ENCODE measurements at regions not wholly inside any gene's neighbourhood (a gene's known extent, or its start where the extent isn't known, plus 50 kb on each side); places are given as distances from the start of the nearest gene placed in this dataset.

GRCh38 chr3:104452697-104453096 lies 914.0 kb upstream of the ALCAM start:
- Mint-ChIP-seq H3K9me3 (no peaks in the 10 kb centered on the region), H3K4me1 (no peaks in the 10 kb centered on the region), H3K27me3 (no peaks in the 10 kb centered on the region), H3K27ac (no peak overlapping the region), H3K4me3 (no peak overlapping the region), H3K36me3 (no peaks in the 10 kb centered on the region)
- DNase-seq = no peak

GRCh38 chr3:104458657-104459056 lies 908.1 kb upstream of the ALCAM start:
- Mint-ChIP-seq H3K4me3 (no peak overlapping the region), H3K9me3 (no peaks in the 10 kb centered on the region), H3K27me3 (no peaks in the 10 kb centered on the region), H3K4me1 (no peaks in the 10 kb centered on the region), H3K27ac (no peak overlapping the region), H3K36me3 (no peaks in the 10 kb centered on the region)
- DNase-seq = no peak

DNA sequence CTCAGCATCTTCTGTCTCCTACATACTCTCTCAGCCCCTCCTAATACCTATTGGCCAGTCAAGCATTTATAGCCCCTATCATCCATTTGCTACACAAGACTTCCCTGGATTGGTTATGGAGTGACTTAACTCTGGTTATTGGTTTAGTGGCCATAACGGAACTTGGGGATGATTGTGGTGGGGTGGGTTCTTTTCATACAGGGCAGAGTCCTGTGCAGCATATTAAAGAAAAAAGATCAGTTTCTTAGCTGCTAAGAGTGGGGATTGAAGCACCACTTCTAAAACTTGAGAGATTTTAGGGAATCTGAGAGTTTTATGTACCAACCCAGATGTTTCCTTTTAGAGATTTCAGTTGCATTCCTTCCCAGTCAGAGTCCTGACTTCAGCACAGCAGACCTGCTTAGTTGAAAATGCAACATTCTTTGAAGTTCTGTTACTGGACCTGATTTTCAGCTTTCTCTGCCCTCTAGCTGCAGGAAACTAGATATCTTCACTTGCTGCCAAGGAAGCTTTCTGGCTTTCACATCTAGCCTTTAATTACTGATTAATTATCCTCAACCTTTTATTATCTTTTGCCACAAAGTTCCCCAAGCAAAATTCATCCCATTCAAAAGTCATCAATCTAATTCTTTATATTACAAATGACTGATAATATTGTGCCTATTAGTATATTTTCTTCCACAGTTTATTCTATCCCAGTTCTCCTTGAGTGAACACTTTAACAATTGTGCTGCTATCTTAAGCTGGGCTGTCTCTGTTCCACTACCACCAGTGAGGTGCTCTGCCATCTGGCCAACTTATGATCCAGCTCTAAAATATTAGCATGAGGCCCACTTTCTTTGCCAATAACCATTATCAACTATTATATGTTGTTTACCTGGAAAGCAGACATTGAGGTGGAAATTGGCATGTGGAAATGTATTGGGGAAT lies 906.0 kb upstream of the ALCAM start:
- no peak overlapping the region for H3K4me3 Mint-ChIP-seq
- H3K27ac Mint-ChIP-seq = no peak overlapping the region
- H3K27me3 Mint-ChIP-seq = no peaks in the 10 kb centered on the region
- DNase-seq = no peak
- H3K36me3 Mint-ChIP-seq = no peaks in the 10 kb centered on the region
- H3K4me1 Mint-ChIP-seq = no peaks in the 10 kb centered on the region
- peaks cover 2% of the 10 kb centered on the region for H3K9me3 Mint-ChIP-seq

DNA sequence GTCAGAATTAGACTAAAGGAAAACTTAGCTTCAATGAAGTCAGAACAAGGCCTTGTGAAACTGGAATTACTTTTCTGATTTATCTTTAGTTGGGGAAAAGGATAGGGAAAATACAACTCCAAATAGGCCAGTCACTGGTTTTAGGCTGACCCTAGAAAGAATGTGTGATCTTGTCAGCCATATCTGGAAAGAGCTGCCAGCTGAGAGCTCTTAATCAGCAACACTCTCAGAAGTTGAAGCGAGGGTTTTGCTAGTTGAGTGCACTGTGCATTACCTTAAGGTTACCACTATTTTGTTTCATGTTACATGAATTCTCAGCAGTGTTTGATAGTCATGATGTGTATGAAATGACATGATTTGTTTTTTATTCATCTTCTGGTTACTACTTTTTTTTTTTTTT lies 905.3 kb upstream of the ALCAM start:
- Mint-ChIP-seq H3K27me3 (no peaks in the 10 kb centered on the region), H3K4me1 (no peaks in the 10 kb centered on the region), H3K27ac (no peak overlapping the region), H3K9me3 (peaks cover 2% of the 10 kb centered on the region), H3K36me3 (no peaks in the 10 kb centered on the region), H3K4me3 (no peak overlapping the region)
- no peak for DNase-seq

DNA sequence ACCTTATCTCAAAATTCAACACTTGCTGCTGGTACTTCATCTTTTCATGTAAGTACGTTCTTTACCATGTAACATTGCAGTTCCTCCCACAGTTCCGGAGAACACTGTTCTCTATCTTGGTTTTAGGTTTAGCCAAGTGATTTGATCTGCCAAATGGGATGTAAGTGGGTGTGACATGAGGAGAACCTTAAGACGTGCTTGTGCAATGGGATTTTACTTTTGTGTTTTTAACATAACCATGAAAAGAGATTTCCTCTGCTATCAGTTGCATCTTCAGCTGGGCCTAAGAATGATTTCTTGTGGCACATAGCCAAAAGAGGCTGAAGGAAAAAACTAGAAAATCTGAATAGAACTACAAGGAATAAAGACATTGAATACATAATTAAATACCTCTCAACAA lies 894.5 kb upstream of the ALCAM start:
- Mint-ChIP-seq H3K4me1 (no peaks in the 10 kb centered on the region), H3K9me3 (peaks cover 4% of the 10 kb centered on the region), H3K4me3 (no peak overlapping the region), H3K27ac (no peak overlapping the region), H3K27me3 (peaks cover 4% of the 10 kb centered on the region), H3K36me3 (no peaks in the 10 kb centered on the region)
- no peak for DNase-seq

GRCh38 chr3:104474011-104474410 lies 892.7 kb upstream of the ALCAM start:
- DNase-seq = no peak

DNA sequence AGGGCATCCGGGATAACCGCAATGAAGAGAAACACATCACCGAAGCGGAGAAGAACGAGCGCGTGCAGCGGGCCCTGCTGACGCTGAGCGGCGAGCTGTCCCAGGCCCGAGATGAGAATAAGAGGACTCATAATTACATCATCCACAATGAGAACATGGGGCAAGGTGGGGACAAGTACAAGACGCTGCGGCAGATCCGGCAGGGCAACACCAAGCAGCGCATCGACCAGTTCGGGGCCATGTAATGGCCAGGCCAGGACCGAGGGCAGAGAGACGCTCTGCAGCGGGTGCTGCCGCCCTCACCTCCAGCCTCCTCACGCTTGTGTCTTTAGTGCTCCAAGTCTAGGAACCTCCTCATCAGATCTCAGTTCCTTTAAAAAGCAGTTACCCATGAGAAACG lies 863.7 kb upstream of the ALCAM start:
- no peaks in the 10 kb centered on the region for H3K4me1 Mint-ChIP-seq
- no peak overlapping the region for H3K27ac Mint-ChIP-seq
- H3K27me3 Mint-ChIP-seq = no peaks in the 10 kb centered on the region
- DNase-seq = no peak
- no peak overlapping the region for H3K4me3 Mint-ChIP-seq
- H3K36me3 Mint-ChIP-seq = no peaks in the 10 kb centered on the region
- H3K9me3 Mint-ChIP-seq = no peaks in the 10 kb centered on the region

More at GRCh38 chr3:104474011-104474410, 892.7 kb upstream of the ALCAM start:
- Mint-ChIP-seq H3K9me3 (peaks cover 4% of the 10 kb centered on the region), H3K27ac (no peak overlapping the region), H3K4me1 (no peaks in the 10 kb centered on the region), H3K36me3 (no peaks in the 10 kb centered on the region), H3K4me3 (no peak overlapping the region), H3K27me3 (no peaks in the 10 kb centered on the region)

GRCh38 chr3:104510131-104510849 lies 856.4 kb upstream of the ALCAM start:
- no peak for DNase-seq
- H3K9me3 Mint-ChIP-seq = peaks cover 2% of the 10 kb centered on the region
- H3K4me1 Mint-ChIP-seq = no peaks in the 10 kb centered on the region
- H3K27me3 Mint-ChIP-seq = no peaks in the 10 kb centered on the region
- no peak overlapping the region for H3K4me3 Mint-ChIP-seq
- no peak overlapping the region for H3K27ac Mint-ChIP-seq
- no peaks in the 10 kb centered on the region for H3K36me3 Mint-ChIP-seq

DNA sequence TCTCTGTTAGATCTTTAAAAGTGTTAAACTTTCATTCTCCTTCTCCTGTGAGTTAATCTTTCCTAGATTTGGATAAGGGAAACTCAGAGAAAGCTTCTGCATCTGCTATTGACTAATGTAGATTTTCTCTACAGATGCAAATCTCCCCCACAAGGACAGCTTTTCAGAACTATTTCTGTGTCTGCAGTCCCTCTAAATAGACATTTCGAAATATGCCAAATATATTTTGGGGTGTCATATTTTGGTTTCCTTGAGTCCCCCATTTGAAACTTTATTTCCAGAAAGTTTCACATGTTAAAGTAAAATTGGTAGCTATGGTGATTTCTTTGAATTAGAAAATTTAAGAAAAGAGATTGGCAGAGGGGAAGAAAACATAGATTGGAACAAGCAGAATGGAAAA lies 852.3 kb upstream of the ALCAM start:
- no peak for DNase-seq
- H3K27me3 Mint-ChIP-seq = no peaks in the 10 kb centered on the region
- H3K4me3 Mint-ChIP-seq = no peak overlapping the region
- H3K9me3 Mint-ChIP-seq = peaks cover 2% of the 10 kb centered on the region
- H3K4me1 Mint-ChIP-seq = no peaks in the 10 kb centered on the region
- no peaks in the 10 kb centered on the region for H3K36me3 Mint-ChIP-seq
- no peak overlapping the region for H3K27ac Mint-ChIP-seq

DNA sequence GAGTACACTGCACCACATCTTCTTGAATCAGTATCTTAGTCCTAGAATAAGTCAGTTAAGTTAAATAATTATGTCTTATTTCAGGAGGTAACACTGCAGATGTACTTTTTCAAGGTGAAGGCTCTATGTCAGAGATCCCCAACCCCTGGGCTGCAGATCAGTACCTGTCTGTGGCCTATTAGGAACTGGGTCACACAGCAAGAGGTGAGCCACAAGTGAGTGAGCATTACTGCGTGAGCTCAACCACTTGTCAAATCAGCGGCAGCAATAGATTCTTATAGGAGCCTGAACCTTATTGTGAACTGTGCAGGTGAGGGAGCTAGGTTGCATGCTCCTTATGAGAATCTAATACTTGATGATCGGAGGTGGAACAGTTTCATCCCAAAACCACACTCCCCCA lies 851.9 kb upstream of the ALCAM start:
- Mint-ChIP-seq H3K36me3 (no peaks in the 10 kb centered on the region), H3K4me3 (no peak overlapping the region), H3K9me3 (peaks cover 2% of the 10 kb centered on the region), H3K4me1 (no peaks in the 10 kb centered on the region), H3K27ac (no peak overlapping the region), H3K27me3 (no peaks in the 10 kb centered on the region)
- no peak for DNase-seq

- no peak overlapping the region for H3K27ac Mint-ChIP-seq
- H3K9me3 Mint-ChIP-seq = peaks cover 3% of the 10 kb centered on the region
- no peak for DNase-seq
- H3K4me3 Mint-ChIP-seq = no peak overlapping the region
- H3K27me3 Mint-ChIP-seq = no peaks in the 10 kb centered on the region
- H3K4me1 Mint-ChIP-seq = no peaks in the 10 kb centered on the region
- no peaks in the 10 kb centered on the region for H3K36me3 Mint-ChIP-seq
These were observed 847.6 kb upstream of the ALCAM start for GRCh38 chr3:104519068-104519467.

DNA sequence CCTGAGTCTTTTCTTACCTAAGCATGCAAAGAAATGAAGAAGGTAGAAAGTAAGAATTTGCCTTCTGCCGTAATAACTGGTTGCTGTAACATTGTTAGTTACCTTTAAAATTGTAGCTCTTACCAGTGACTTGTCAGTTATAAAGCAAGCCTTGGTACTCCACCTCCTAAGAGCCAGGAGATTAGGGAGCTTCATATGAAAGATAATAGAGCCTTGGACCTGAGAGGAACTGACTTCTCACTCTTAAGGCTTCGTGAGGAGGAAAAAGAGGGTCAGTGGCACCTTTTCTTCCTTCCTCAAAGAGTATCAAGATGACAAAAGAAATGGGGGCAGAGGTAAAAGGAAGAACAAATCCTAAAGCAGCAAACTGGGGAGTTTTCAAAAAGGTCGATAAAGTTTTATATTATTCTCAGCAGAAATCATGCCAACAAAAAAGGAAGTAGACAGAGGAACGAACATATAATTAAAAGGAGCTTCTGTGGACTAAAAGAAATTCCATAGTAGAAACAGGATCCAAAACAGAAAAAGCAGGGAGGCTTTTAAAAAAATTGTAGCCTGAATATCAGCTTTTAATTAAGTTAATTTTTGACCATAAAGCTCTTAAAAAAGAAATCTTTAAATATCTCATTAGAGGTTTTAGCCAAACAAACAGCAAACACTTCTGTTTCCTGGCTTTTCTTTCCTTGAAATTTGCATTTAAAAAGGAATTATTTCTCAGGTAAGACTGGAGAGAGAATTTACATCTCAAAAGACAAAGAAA lies 847.1 kb upstream of the ALCAM start:
- no peak overlapping the region for H3K27ac Mint-ChIP-seq
- DNase-seq = no peak
- no peaks in the 10 kb centered on the region for H3K36me3 Mint-ChIP-seq

GRCh38 chr3:104520228-104520655 lies 846.5 kb upstream of the ALCAM start:
- H3K27ac Mint-ChIP-seq = no peak overlapping the region
- no peaks in the 10 kb centered on the region for H3K36me3 Mint-ChIP-seq
- no peaks in the 10 kb centered on the region for H3K27me3 Mint-ChIP-seq
- H3K4me3 Mint-ChIP-seq = no peak overlapping the region
- H3K9me3 Mint-ChIP-seq = peaks cover 3% of the 10 kb centered on the region
- H3K4me1 Mint-ChIP-seq = no peaks in the 10 kb centered on the region
- no peak for DNase-seq

More for the DNA sequence above, 847.1 kb upstream of the ALCAM start:
- Mint-ChIP-seq H3K9me3 (peaks cover 3% of the 10 kb centered on the region), H3K27me3 (no peaks in the 10 kb centered on the region), H3K4me1 (no peaks in the 10 kb centered on the region), H3K4me3 (no peak overlapping the region)

DNA sequence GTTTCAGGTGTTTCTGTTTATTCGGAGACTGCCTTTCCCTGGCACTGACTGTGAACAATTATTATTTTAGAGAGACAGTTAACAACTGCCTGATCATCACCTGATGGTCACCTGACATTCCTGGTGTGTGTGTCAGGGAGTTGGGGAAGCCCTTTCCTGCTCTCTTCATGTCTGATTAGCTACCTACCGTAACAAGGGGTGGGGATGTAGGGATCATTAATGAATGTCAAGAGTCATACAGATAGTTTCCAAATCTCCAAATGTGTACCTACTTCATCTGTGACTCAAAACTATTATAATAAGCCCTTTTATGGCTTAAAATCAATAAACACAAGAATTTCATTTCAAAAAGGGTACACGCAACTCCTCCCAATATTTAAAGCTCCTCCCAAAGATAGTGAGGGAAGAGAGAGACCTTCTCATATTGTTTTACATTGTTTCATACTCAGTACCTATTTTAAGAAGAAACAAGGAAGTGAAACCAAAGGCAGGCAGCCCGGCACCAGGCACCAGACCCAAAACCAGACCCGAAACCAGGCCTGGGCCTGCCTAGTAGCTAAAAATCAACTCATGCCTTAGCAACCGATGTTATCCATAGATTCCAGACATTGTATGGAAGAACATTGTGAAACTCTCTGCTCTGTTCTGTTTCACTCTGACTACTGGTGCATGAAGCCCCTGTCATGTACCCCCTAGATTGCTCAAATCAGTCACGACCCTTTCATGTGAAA lies 844.9 kb upstream of the ALCAM start:
- no peaks in the 10 kb centered on the region for H3K4me1 Mint-ChIP-seq
- H3K27me3 Mint-ChIP-seq = no peaks in the 10 kb centered on the region
- H3K27ac Mint-ChIP-seq = no peak overlapping the region
- H3K4me3 Mint-ChIP-seq = no peak overlapping the region
- peaks cover 3% of the 10 kb centered on the region for H3K9me3 Mint-ChIP-seq
- H3K36me3 Mint-ChIP-seq = no peaks in the 10 kb centered on the region
- no peak for DNase-seq

All from activated naive CD8-positive, alpha-beta T cell treated with anti-CD3 and anti-CD28 coated beads for 36 hours (primary cell).